NCI-H774 (cell line): ENCODE measurements at regions not wholly inside any gene's neighbourhood (a gene's known extent, or its start where the extent isn't known, plus 50 kb on each side); places are given as distances from the start of the nearest gene placed in this dataset.
"Not testable (repeated sequence)": the region's sequence is repeated elsewhere in the genome, so short reads cannot be mapped to it uniquely, and the experiment has no call there.

Experiments
- DNase-seq: peaks from one replicate; lab custom pipeline; 2025; lab: John Stamatoyannopoulos, UW

- DNase-seq: no peak
Observed at GRCh38 chr12:97800561-97800960, 338.0 kb downstream of the RMST start.

- no peak for DNase-seq
Observed at GRCh38 chr12:97801471-97802059, 339.0 kb downstream of the RMST start.

- no peak for DNase-seq
Observed at GRCh38 chr12:97805146-97805545, 342.5 kb downstream of the RMST start.

GRCh38 chr12:97813301-97813700 is 350.7 kb downstream of the RMST start:
- no peak for DNase-seq

GRCh38 chr12:97821806-97822205 is 359.2 kb downstream of the RMST start:
- DNase-seq: no peak

GRCh38 chr12:97835541-97835940 is 372.9 kb downstream of the RMST start:
- no peak for DNase-seq

GRCh38 chr12:97837401-97837800 is 374.8 kb downstream of the RMST start:
- no peak for DNase-seq

- DNase-seq: no peak
Observed at GRCh38 chr12:97848051-97848450, 385.4 kb downstream of the RMST start.

GRCh38 chr12:97854477-97854876 is 391.9 kb downstream of the RMST start:
- DNase-seq: no peak

- DNase-seq: no peak
Observed at GRCh38 chr12:97862072-97862471, 399.5 kb downstream of the RMST start.

GRCh38 chr12:97875064-97875463 is 412.5 kb downstream of the RMST start:
- no peak for DNase-seq

- no peak for DNase-seq
Observed at GRCh38 chr12:97876780-97877179, 414.2 kb downstream of the RMST start.

- DNase-seq: no peak
Observed at GRCh38 chr12:97877404-97877803, 414.8 kb downstream of the RMST start.

GRCh38 chr12:97886511-97887176 is 424.0 kb downstream of the RMST start:
- DNase-seq: no peak

- DNase-seq: not testable (repeated sequence)
Observed at GRCh38 chr12:97897881-97898280, 435.3 kb downstream of the RMST start.

GRCh38 chr12:97899529-97899928 is 436.9 kb downstream of the RMST start:
- no peak for DNase-seq

GRCh38 chr12:97899956-97900355 is 437.4 kb downstream of the RMST start:
- no peak for DNase-seq

- no peak for DNase-seq
Observed at GRCh38 chr12:97903356-97903755, 440.8 kb downstream of the RMST start.

- DNase-seq: no peak
Observed at GRCh38 chr12:97907504-97907903, 444.9 kb downstream of the RMST start.

- no peak for DNase-seq
Observed at GRCh38 chr12:97910559-97910958, 448.0 kb downstream of the RMST start.

GRCh38 chr12:97912943-97913342 is 450.3 kb downstream of the RMST start:
- no peak for DNase-seq

GRCh38 chr12:97921979-97922722 is 459.5 kb downstream of the RMST start:
- DNase-seq: no peak

- DNase-seq: no peak
Observed at GRCh38 chr12:97923546-97923945, 460.9 kb downstream of the RMST start.
